Neural progenitor cell (in vitro differentiated cells): ENCODE measurements at regions not wholly inside any gene's neighbourhood (a gene's known extent, or its start where the extent isn't known, plus 50 kb on each side); places are given as distances from the start of the nearest gene placed in this dataset.

ENCODE experiments used
- CTCF ChIP-seq: fragments of 200-600 bp; sonication (generic); IDR thresholded peaks from 2 replicates; pipeline ENCODE4 v1.5.1; 2017; ENCODE audit warnings: antibody characterized with exemption, mild to moderate bottlenecking
- EZH2 ChIP-seq: fragments of 200-600 bp; sonication (generic); IDR thresholded peaks from 2 replicates; pipeline ENCODE4 v1.6.1; 2017; ENCODE audit warnings: antibody characterized with exemption, mild to moderate bottlenecking, moderate library complexity

GRCh38 chr4:10821826-10822225, 137.3 kb upstream of the CLNK start:
- no peak for TF ChIP-seq EZH2
- TF ChIP-seq CTCF = no peak
